ENCODE measurements at regions not wholly inside any gene's neighbourhood (a gene's known extent, or its start where the extent isn't known, plus 50 kb on each side); places are given as distances from the start of the nearest gene placed in this dataset.

DNA sequence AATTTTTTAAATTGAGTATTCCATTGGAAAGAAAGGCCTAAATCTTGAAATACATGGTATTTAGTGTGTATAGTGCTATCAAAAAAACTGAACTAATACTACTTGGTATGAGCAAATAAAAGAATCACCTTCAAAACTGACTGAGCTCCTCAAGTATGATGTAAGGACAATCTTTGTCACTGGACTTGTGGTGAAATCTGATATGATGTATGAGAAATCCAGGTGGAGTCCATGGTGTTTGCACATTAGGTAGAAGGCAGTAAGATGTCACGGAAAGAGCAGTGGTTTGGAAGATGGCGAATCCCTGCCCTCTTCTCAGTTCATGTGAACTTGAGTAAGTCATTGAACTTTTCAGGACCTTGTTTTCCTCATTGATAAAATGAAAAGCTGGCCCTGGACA lies 62.1 kb upstream of the COL1A2 start:
- H3K27me3 ChIP-seq (ENCODE audit: insufficient read depth, poor library complexity, severe bottlenecking): no peaks in the 10 kb centered on the region
- no peak overlapping the region for H3K27ac ChIP-seq (replicated peaks)
- no peak for DNase-seq (ENCODE audit: low read depth in 1 of 2, low spot score in 1 of 2)
- no peak overlapping the region for H3K4me3 ChIP-seq (replicated peaks; ENCODE audit: insufficient read depth, low read length)
- TF ChIP-seq SPI1 (IDR thresholded peaks at IDR 0.05; ENCODE audit: borderline replicate concordance, low read depth): no peak
- no peak for TF ChIP-seq POLR2AphosphoS5 (IDR thresholded peaks at IDR 0.05; ENCODE audit: low read depth)

GRCh38 chr7:94333810-94334209 lies 60.9 kb upstream of the COL1A2 start:
- no peak overlapping the region for H3K27ac ChIP-seq (replicated peaks)
- DNase-seq (ENCODE audit: low read depth in 1 of 2, low spot score in 1 of 2): no peak

DNA sequence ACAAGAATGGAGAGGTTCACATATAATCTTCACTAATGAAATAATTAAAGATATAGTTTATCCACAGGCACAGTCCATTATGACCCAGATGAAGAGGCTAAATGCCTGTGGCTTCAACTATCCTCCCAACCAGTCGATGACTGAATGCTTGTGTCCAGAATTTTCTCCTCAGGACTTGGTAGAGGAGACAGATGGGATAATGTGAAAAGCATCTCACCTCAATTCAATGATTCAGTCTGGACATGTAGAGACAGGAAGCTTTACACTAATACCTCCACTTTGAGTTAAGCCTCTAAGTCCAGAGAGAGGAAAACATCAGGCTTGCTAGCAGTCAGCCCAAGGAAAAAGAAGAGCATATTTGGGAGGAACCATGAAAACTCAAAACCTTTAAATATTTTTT lies 59.1 kb upstream of the COL1A2 start:
- H3K27ac ChIP-seq (replicated peaks): no peak overlapping the region
- TF ChIP-seq, protein P1, sequence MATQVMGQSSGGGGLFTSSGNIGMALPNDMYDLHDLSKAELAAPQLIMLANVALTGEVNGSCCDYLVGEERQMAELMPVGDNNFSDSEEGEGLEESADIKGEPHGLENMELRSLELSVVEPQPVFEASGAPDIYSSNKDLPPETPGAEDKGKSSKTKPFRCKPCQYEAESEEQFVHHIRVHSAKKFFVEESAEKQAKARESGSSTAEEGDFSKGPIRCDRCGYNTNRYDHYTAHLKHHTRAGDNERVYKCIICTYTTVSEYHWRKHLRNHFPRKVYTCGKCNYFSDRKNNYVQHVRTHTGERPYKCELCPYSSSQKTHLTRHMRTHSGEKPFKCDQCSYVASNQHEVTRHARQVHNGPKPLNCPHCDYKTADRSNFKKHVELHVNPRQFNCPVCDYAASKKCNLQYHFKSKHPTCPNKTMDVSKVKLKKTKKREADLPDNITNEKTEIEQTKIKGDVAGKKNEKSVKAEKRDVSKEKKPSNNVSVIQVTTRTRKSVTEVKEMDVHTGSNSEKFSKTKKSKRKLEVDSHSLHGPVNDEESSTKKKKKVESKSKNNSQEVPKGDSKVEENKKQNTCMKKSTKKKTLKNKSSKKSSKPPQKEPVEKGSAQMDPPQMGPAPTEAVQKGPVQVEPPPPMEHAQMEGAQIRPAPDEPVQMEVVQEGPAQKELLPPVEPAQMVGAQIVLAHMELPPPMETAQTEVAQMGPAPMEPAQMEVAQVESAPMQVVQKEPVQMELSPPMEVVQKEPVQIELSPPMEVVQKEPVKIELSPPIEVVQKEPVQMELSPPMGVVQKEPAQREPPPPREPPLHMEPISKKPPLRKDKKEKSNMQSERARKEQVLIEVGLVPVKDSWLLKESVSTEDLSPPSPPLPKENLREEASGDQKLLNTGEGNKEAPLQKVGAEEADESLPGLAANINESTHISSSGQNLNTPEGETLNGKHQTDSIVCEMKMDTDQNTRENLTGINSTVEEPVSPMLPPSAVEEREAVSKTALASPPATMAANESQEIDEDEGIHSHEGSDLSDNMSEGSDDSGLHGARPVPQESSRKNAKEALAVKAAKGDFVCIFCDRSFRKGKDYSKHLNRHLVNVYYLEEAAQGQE (IDR thresholded peaks at IDR 0.05; ENCODE audit: insufficient replicate concordance, low read depth): no peak
- TF ChIP-seq GABPA (IDR thresholded peaks at IDR 0.05; ENCODE audit: low read depth): no peak
- TF ChIP-seq POLR2AphosphoS5 (IDR thresholded peaks at IDR 0.05; ENCODE audit: low read depth): no peak
- no peak for TF ChIP-seq SPI1 (IDR thresholded peaks at IDR 0.05; ENCODE audit: borderline replicate concordance, low read depth)
- no peak for TF ChIP-seq CTCF (IDR thresholded peaks at IDR 0.05; ENCODE audit: insufficient read depth, low read length)
- DNase-seq (ENCODE audit: low read depth in 1 of 2, low spot score in 1 of 2): no peak
- no peak overlapping the region for H3K4me3 ChIP-seq (replicated peaks; ENCODE audit: insufficient read depth, low read length)
- H3K27me3 ChIP-seq (ENCODE audit: insufficient read depth, poor library complexity, severe bottlenecking): no peaks in the 10 kb centered on the region

More at GRCh38 chr7:94333810-94334209, 60.9 kb upstream of the COL1A2 start:
- Histone ChIP-seq H3K4me3 (replicated peaks; ENCODE audit: insufficient read depth, low read length) (no peak overlapping the region), H3K27me3 (ENCODE audit: insufficient read depth, poor library complexity, severe bottlenecking) (no peaks in the 10 kb centered on the region)
- no peak for TF ChIP-seq CTCF (IDR thresholded peaks at IDR 0.05; ENCODE audit: insufficient read depth, low read length)
- no peak for TF ChIP-seq GABPA (IDR thresholded peaks at IDR 0.05; ENCODE audit: low read depth)
- TF ChIP-seq, protein P1 (IDR thresholded peaks at IDR 0.05; ENCODE audit: insufficient replicate concordance, low read depth): no peak
- TF ChIP-seq SPI1 (IDR thresholded peaks at IDR 0.05; ENCODE audit: borderline replicate concordance, low read depth): no peak
- no peak for TF ChIP-seq POLR2AphosphoS5 (IDR thresholded peaks at IDR 0.05; ENCODE audit: low read depth)

- no peak for TF ChIP-seq SPI1 (IDR thresholded peaks at IDR 0.05; ENCODE audit: borderline replicate concordance, low read depth)
- TF ChIP-seq, protein P1 (IDR thresholded peaks at IDR 0.05; ENCODE audit: insufficient replicate concordance, low read depth): no peak
- TF ChIP-seq GABPA (IDR thresholded peaks at IDR 0.05; ENCODE audit: low read depth): no peak
- TF ChIP-seq POLR2AphosphoS5 (IDR thresholded peaks at IDR 0.05; ENCODE audit: low read depth): no peak
- no peak for TF ChIP-seq CTCF (IDR thresholded peaks at IDR 0.05; ENCODE audit: insufficient read depth, low read length)
- H3K27ac ChIP-seq (replicated peaks): no peak overlapping the region
- no peaks in the 10 kb centered on the region for H3K27me3 ChIP-seq (ENCODE audit: insufficient read depth, poor library complexity, severe bottlenecking)
- DNase-seq (ENCODE audit: low read depth in 1 of 2, low spot score in 1 of 2): no peak
- H3K4me3 ChIP-seq (replicated peaks; ENCODE audit: insufficient read depth, low read length): no peak overlapping the region
These were observed 58.7 kb upstream of the COL1A2 start for GRCh38 chr7:94336009-94336408.
